Neural progenitor cell (in vitro differentiated cells): ENCODE measurements at regions not wholly inside any gene's neighbourhood (a gene's known extent, or its start where the extent isn't known, plus 50 kb on each side); places are given as distances from the start of the nearest gene placed in this dataset.

Experiments used
- DNase-seq: peaks from one replicate; pipeline ENCODE4 v3.0.0-alpha.2; 2016; ENCODE audit warnings: low spot score
- H2AFZ ChIP-seq: fragments of 200-600 bp; sonication (generic); replicated peaks from 2 replicates; pipeline ENCODE4 v1.6.1; 2016; ENCODE audit warnings: antibody characterized with exemption
- H3F3A ChIP-seq: fragments of 200-600 bp; sonication (generic); 2 replicates; pipeline ENCODE4 v1.6.1; 2016; ENCODE audit warnings: antibody characterized with exemption, low read depth
- H3K27ac ChIP-seq: fragments of 200-600 bp; sonication (generic); 2 replicates; pipeline ENCODE4 v1.5.1; 2016; ENCODE audit warnings: mild to moderate bottlenecking
- H3K27me3 ChIP-seq: fragments of 200-600 bp; sonication (generic); 2 replicates; pipeline ENCODE4 v1.6.1; 2016; ENCODE audit warnings: mild to moderate bottlenecking, moderate library complexity
- H3K36me3 ChIP-seq: fragments of 200-600 bp; sonication (generic); 2 replicates; pipeline ENCODE4 v1.5.1; 2016
- H3K4me1 ChIP-seq: fragments of 200-600 bp; sonication (generic); 2 replicates; pipeline ENCODE4 v1.6.1; 2016; ENCODE audit warnings: mixed run types
- H3K4me2 ChIP-seq: fragments of 200-600 bp; sonication (generic); 2 replicates; pipeline ENCODE4 v1.6.1; 2016
- H3K4me3 ChIP-seq: fragments of 200-600 bp; sonication (generic); 2 replicates; pipeline ENCODE4 v1.5.1; 2016
- H3K79me2 ChIP-seq: fragments of 200-600 bp; sonication (generic); 2 replicates; pipeline ENCODE4 v1.6.1; 2016; ENCODE audit warnings: low read depth
- H3K9ac ChIP-seq: fragments of 200-600 bp; sonication (generic); 2 replicates; pipeline ENCODE4 v1.6.1; 2016
- H3K9me3 ChIP-seq: fragments of 200-600 bp; sonication (generic); 2 replicates; pipeline ENCODE4 v1.5.1; 2016; ENCODE audit warnings: low read depth
- H4K20me1 ChIP-seq: fragments of 200-600 bp; sonication (generic); 2 replicates; pipeline ENCODE4 v1.6.1; 2016; ENCODE audit warnings: low read depth
- H3K27ac Mint-ChIP-seq: 3 replicates; pipeline ENCODE4 v1.8.0; 2021; ENCODE audit warnings: mixed read lengths
- H3K27me3 Mint-ChIP-seq: 2 replicates; pipeline ENCODE4 v1.8.0; 2022; ENCODE audit warnings: low read depth, mild to moderate bottlenecking, inconsistent platforms, moderate library complexity, mixed read lengths; ENCODE audit not compliant: insufficient read depth
- H3K36me3 Mint-ChIP-seq: 3 replicates; pipeline ENCODE4 v1.8.0; 2021; ENCODE audit warnings: mixed read lengths
- H3K4me1 Mint-ChIP-seq: 3 replicates; pipeline ENCODE4 v1.8.0; 2021; ENCODE audit warnings: mixed read lengths
- H3K4me3 Mint-ChIP-seq: 3 replicates; pipeline ENCODE4 v1.8.0; 2021; ENCODE audit warnings: mild to moderate bottlenecking, moderate library complexity, mixed read lengths
- H3K9me3 Mint-ChIP-seq: 3 replicates; pipeline ENCODE4 v1.8.0; 2020; ENCODE audit warnings: mixed read lengths
- EZH2 ChIP-seq: fragments of 200-600 bp; sonication (generic); IDR thresholded peaks from 2 replicates; pipeline ENCODE4 v1.6.1; 2017; ENCODE audit warnings: antibody characterized with exemption, mild to moderate bottlenecking, moderate library complexity
- EZH2phosphoT487 ChIP-seq: fragments of 200-600 bp; sonication (generic); IDR thresholded peaks from 2 replicates; pipeline ENCODE4 v1.6.1; 2017; ENCODE audit warnings: antibody characterized with exemption
- TF ChIP-seq, protein P1 (sequence below): fragments of 200-600 bp; sonication (generic); IDR thresholded peaks from 2 replicates; pipeline ENCODE4 v1.5.1; 2017; ENCODE audit warnings: antibody characterized with exemption, mild to moderate bottlenecking

DNA sequence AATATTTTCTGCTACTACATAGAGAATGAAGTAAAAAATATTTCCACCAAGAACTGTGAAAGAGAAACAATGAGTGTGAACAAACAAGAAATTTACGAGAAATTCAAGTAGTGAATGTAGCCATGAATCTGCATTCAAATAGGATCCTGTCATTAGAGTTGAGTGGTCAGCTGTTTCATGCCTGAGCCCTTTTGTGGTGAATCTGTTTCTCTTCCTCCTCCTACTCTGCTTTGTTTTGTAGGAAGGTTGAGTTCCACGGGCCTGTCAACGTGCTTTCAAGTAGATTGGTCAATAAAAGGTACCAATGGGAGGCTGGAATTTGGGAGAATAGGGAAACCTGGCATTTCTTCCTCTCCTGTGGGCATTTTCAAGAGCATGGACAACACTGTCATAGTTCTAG is 1749.6 kb upstream of the FLRT2 start:
- H3K36me3 ChIP-seq = no peaks in the 10 kb centered on the region
- no peaks in the 10 kb centered on the region for H4K20me1 ChIP-seq
- no peaks in the 10 kb centered on the region for H3K79me2 ChIP-seq
- no peaks in the 10 kb centered on the region for H3K27me3 ChIP-seq
- H3K9ac ChIP-seq = no peak overlapping the region
- no peaks in the 10 kb centered on the region for H3K4me1 Mint-ChIP-seq
- H3K36me3 Mint-ChIP-seq = no peaks in the 10 kb centered on the region
- no peaks in the 10 kb centered on the region for H3K9me3 Mint-ChIP-seq
- H3F3A ChIP-seq = no peaks in the 10 kb centered on the region
- H3K4me1 ChIP-seq = no peaks in the 10 kb centered on the region
- H3K27ac ChIP-seq = no peak overlapping the region
- H3K4me2 ChIP-seq = no peak overlapping the region
- H3K27ac Mint-ChIP-seq = no peak overlapping the region
- H2AFZ ChIP-seq = no peak overlapping the region
- no peak overlapping the region for H3K4me3 Mint-ChIP-seq
- no peak overlapping the region for H3K4me3 ChIP-seq
- no peak for DNase-seq
- no peaks in the 10 kb centered on the region for H3K9me3 ChIP-seq
- no peaks in the 10 kb centered on the region for H3K27me3 Mint-ChIP-seq
- TF ChIP-seq EZH2phosphoT487 (no peak), EZH2 (no peak)
- TF ChIP-seq, protein P1, sequence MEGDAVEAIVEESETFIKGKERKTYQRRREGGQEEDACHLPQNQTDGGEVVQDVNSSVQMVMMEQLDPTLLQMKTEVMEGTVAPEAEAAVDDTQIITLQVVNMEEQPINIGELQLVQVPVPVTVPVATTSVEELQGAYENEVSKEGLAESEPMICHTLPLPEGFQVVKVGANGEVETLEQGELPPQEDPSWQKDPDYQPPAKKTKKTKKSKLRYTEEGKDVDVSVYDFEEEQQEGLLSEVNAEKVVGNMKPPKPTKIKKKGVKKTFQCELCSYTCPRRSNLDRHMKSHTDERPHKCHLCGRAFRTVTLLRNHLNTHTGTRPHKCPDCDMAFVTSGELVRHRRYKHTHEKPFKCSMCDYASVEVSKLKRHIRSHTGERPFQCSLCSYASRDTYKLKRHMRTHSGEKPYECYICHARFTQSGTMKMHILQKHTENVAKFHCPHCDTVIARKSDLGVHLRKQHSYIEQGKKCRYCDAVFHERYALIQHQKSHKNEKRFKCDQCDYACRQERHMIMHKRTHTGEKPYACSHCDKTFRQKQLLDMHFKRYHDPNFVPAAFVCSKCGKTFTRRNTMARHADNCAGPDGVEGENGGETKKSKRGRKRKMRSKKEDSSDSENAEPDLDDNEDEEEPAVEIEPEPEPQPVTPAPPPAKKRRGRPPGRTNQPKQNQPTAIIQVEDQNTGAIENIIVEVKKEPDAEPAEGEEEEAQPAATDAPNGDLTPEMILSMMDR = no peak

DNA sequence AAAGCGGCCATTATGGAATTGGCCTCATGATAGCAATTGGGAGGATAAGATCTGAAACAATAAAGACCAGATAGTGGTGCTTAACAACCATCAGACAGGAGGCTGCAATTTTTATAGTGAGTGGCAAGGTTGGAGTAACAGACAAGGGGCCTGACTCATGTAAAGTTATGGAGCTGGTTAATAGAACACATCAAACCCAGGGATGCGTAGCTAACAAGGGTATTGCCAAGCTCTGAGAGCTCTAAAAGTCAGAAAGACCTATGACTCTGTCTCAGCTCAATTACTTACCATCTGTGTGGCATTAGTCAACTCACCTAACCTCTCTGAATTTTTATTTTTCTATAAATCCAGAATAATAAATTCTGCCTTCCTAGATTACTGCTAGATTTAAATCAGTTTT is 1731.5 kb upstream of the FLRT2 start:
- Mint-ChIP-seq H3K4me1 (no peaks in the 10 kb centered on the region), H3K36me3 (no peaks in the 10 kb centered on the region), H3K4me3 (no peak overlapping the region), H3K9me3 (no peaks in the 10 kb centered on the region), H3K27me3 (peaks cover 3% of the 10 kb centered on the region), H3K27ac (no peak overlapping the region)
- H3K36me3 ChIP-seq = no peaks in the 10 kb centered on the region
- no peaks in the 10 kb centered on the region for H3K9me3 ChIP-seq
- no peak overlapping the region for H3K4me2 ChIP-seq
- no peaks in the 10 kb centered on the region for H3K79me2 ChIP-seq
- H3K9ac ChIP-seq = no peak overlapping the region
- DNase-seq = no peak
- H3K27me3 ChIP-seq = no peaks in the 10 kb centered on the region
- no peak overlapping the region for H3K27ac ChIP-seq
- no peaks in the 10 kb centered on the region for H3F3A ChIP-seq
- no peak overlapping the region for H3K4me3 ChIP-seq
- peak overlapping the region; percentile 38 for H2AFZ ChIP-seq
- H3K4me1 ChIP-seq = no peaks in the 10 kb centered on the region
- TF ChIP-seq EZH2phosphoT487 = no peak
- no peak for TF ChIP-seq EZH2
- TF ChIP-seq, protein P1 = no peak
- H4K20me1 ChIP-seq = no peaks in the 10 kb centered on the region

DNA sequence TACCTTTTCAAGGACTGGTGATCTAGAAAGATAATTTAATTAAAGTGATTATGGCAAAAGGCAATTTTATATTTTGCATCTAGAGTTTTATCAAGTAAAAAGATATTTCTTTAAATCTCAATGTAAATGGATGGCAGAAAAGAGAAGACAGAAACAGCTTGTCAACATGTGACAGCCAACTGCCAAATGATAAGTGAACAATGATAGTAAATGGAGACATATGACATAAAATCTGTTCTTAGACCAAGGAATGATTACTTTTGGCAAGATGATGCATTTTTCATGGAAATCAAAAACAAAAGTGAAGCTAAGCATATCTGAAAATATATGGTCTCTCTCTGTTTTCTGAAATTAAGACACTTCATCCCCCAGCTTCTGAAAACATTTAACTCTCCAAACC is 1730.7 kb upstream of the FLRT2 start:
- no peaks in the 10 kb centered on the region for H3K27me3 Mint-ChIP-seq
- Histone ChIP-seq H4K20me1 (no peaks in the 10 kb centered on the region), H2AFZ (no peak overlapping the region), H3K79me2 (no peaks in the 10 kb centered on the region), H3K36me3 (no peaks in the 10 kb centered on the region), H3K9me3 (no peaks in the 10 kb centered on the region), H3K9ac (no peak overlapping the region), H3K4me1 (no peaks in the 10 kb centered on the region), H3F3A (no peaks in the 10 kb centered on the region), H3K4me3 (no peak overlapping the region), H3K27me3 (no peaks in the 10 kb centered on the region), H3K27ac (no peak overlapping the region), H3K4me2 (no peak overlapping the region)
- DNase-seq = no peak
- no peak for TF ChIP-seq EZH2
- TF ChIP-seq EZH2phosphoT487 = no peak
- TF ChIP-seq, protein P1 = no peak
- H3K9me3 Mint-ChIP-seq = no peaks in the 10 kb centered on the region
- no peak overlapping the region for H3K27ac Mint-ChIP-seq
- H3K4me1 Mint-ChIP-seq = no peaks in the 10 kb centered on the region
- no peak overlapping the region for H3K4me3 Mint-ChIP-seq
- no peaks in the 10 kb centered on the region for H3K36me3 Mint-ChIP-seq

DNA sequence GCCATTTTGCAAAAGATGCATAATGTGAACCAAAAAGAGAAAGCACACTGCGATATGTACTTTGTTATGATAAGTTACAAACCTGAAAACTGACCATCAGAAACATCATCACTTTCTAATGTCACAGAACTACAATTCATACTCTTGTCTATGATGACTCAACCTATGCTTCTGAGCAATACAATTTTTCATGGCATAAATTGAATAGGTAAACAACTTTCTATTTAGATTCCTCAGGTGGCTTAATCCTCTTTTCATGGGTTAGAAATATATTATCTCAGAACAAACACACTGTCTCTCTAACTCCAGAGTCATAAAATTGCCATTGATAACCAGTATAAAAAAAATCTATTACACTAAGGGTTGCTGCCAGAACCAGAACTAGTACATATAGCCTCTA is 1715.0 kb upstream of the FLRT2 start:
- Histone ChIP-seq H3K36me3 (no peaks in the 10 kb centered on the region), H2AFZ (no peak overlapping the region), H3K9ac (no peak overlapping the region), H4K20me1 (no peaks in the 10 kb centered on the region), H3K9me3 (no peaks in the 10 kb centered on the region), H3K4me2 (no peak overlapping the region), H3K4me1 (no peaks in the 10 kb centered on the region), H3K79me2 (no peaks in the 10 kb centered on the region), H3F3A (no peaks in the 10 kb centered on the region), H3K27me3 (no peaks in the 10 kb centered on the region), H3K27ac (no peak overlapping the region), H3K4me3 (no peak overlapping the region)
- TF ChIP-seq, protein P1 = no peak
- TF ChIP-seq EZH2 (no peak), EZH2phosphoT487 (no peak)
- Mint-ChIP-seq H3K36me3 (no peaks in the 10 kb centered on the region), H3K4me1 (no peaks in the 10 kb centered on the region), H3K27ac (no peak overlapping the region), H3K4me3 (no peak overlapping the region), H3K9me3 (no peaks in the 10 kb centered on the region), H3K27me3 (peaks cover 2% of the 10 kb centered on the region)
- no peak for DNase-seq
